ENCODE measurements at regions not wholly inside any gene's neighbourhood (a gene's known extent, or its start where the extent isn't known, plus 50 kb on each side); places are given as distances from the start of the nearest gene placed in this dataset.
"Not testable (repeated sequence)": the region's sequence is repeated elsewhere in the genome, so short reads cannot be mapped to it uniquely, and the experiment has no call there.

DNA sequence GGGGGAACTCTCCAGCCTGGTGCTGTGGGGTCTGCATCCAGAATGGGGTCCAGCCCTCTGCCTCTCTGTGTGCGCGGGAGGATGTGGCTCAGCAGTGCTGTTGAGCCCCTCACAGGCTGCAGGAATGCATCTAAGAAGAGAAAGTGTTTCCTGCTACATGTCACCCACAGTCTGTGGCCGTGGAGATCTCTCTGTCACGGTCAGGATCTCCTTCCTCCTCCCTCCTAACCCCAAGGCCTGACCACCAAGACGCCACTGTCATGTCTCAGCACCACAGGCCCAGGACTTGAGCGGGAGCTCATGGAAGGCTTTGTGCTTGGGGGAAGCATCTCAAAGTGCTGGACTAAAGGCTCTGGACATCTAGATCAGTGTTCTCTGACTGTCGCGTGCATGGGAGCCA lies 90.1 kb downstream of the SREK1 start:
- no peak for DNase-seq

DNA sequence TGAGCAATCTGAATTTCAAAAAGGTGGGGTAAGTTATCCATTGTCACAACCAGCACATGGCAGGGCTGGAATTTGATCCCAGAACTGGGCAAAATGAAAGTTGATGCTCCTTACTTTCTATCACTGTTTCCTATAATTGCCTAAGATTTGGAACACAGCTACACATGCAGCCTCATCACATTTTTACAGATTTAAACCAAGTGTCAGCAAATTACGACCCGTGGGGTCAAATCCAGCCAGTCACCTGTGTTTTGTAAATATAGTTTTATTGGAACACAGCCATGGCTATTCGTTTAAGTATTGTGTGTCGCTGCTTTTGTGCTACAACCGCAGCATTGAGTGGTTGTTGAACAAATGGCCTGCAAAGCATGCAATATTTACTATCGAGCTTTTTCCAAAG lies 94.3 kb downstream of the SREK1 start:
- DNase-seq, result no peak

DNA sequence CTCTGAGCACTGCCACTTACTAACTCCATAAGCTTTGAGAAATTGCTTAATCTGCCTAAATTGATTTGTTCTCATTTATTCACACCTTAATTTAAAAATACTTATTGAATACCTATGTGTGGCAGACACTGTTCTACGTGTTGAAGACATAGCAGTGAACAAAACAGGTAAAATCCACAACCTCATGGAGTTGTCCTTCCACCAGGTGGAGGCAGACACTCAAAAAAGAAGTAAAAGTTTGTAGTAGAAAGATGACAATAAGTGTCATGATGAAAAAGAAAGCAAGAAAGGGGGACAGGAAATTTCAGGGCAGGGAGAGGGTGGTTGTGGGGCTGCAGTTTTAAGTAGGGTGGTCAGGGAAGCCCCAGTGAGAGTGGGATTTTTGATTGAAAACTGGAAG lies 94.9 kb downstream of the SREK1 start:
- peak; percentile 14 for DNase-seq

DNA sequence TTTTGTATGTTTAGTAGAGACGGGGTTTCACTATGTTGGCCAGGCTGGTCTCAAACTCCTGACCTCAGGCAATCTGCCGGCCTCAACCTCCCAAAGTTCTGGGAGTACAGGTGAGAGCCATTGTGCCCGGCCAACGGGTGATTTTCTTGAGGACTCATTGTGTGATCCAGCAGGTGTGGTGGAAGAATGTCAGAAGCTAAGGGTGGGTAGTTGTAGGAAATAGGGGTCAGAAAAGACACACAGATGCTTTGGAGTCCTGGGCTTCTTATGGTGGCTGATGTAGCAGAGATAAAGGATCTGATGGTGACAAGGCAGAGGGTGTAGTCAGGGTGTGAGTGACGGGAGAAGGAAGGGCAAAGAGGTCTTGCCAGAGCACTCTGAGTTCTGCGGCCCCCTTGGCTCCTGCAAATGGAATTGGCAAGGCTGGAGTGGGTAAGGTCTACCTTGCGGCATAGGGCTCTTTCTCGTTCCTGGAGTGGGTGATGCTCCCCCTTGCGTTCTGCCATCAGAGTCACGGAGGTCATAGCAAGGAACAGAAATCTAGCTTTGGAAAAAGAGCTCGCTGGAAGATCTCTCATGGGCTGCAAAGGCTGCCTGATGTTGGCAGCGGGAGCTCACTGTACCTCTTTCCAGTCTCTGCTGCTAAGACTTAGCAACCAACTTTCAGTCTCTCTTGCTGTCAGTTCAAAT lies 97.2 kb downstream of the SREK1 start:
- DNase-seq, result no peak

DNA sequence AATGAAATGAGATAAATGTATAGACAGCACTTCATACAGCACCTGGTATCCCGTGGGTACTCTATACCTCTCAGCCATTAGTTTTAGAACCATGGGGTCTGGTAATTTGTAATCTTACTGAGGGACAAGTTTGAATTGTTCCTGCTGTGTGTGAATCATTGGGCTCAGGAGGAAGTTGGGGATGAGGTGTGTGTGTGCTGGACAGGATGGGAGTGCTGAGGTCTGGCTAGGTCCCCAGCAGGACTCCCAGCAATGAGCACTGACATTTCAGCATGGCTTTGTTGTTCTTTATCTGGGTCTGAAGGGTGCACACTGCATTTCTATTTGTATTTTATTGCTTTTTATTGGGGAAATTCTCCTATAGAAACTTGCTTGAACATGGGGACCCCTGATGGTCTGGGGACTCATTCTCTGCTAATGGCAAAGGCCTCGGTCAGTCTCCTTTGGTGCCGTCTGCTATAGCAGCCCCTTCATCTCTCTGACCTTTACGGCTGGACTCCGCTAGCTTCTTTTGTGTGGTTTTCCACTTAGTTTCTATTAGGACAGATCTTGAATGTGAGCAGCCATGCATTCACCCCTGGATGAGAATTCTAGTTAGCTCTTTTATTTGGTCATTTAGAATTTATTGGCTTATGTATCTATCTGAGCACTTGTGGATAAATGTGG lies 98.1 kb downstream of the SREK1 start:
- no peak for DNase-seq

DNA sequence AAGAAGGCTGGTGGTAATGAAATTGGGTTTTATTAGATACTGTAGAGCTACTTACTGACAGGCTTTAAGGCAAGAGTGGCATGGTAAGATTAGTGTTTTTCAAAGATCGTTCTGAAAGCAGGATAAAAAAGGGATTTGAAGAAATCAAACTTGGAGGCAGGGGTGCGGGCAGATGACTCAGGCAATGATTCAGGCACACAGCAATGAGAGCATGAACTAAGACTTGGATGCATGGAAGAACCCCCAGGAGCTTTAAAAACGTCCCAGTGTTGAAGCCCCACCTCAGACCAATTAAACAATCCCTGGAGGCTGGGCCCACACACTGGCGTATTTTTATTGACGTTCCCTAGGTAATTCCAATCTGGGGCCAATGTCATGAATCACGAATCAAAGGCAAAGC lies 102.5 kb downstream of the SREK1 start:
- DNase-seq, result no peak

DNA sequence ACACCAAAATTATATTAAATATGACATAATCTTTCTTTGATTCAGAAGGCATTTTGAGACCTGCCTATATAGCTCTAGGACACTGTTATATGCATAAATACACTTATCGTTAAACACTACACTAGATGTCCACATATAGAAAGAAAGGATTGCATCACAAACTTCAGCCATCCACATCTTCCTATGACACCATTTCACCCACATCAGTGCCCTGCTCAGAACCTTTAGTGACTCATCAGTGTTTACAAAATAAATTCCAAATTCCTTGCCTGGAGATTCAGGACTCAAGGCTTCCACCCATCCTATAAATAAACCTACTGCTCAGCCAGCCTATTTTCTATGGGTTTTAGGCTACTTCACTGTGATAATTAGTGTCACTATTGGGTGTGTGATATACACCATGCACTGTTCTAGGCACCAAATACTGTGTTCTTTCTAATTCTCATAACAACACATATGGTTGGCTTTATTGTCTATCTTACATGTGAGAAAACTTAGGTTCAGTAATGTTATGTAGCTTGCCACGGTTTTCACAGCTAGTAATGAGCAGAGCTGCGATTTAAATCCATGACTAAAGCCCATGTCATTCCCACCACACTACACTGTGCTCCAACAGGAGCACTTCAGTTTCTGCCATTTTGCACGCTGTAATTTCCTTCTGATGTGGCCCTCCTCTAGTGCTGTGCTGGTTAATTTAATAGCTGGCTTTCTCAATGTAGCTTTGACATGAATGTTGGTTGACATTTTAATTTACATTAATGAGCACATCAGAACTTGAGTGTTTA lies 103.3 kb downstream of the SREK1 start:
- DNase-seq, result no peak

DNA sequence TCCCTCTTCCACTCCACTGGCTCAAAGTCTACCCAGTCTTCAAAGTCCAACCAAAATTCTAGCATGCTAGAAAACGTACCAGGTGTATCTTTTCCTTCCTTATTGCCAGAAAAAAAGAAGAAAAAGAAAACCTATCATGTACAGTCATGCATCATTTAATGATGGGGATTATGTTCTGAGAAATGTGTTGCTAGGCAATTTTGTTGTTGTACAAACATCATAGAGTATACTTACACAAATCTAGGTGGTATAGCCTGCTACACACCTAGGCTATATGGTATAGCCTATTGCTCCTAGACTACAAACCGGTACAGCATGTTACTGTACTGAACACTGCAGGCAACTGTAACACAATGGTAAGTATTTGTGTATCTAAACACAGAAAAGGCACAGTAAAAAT lies 104.8 kb downstream of the SREK1 start:
- DNase-seq, result no peak

DNA sequence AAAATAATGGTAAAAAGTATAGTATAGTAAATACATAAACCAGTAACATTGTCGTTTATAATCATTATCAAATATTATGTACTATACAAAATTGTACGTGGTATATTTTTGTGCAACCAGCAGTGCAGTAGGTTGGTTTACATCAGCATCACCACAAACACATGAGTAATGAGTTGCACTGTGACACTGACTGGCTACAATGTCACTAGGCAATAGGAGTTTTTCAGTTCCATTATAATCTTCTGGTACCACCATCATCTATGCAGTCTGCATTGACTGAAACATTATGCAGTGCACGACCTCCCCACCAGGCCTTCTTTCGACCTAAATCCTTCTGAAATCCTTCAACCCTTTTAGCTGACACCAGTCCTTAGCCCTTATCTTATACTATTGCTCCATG lies 105.8 kb downstream of the SREK1 start:
- DNase-seq, result no peak

DNA sequence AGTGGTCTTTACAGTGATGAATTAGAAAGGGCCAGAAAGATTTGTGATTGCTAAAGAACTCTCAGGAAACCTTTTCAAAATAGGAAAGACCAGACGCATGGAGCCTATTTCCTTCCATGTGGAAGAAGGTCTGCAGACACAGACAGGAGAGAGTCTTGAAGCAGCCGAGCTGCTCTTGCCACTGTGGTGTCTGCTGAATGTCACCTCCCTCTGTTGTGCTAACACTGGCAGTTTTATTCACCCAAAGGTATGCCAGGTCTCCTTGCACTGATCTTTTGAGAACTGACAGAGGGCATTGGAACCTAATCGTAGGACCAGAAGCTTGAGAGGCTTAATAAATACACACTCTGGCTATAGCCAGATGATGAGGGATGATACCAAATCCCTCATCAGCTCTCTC lies 108.7 kb downstream of the SREK1 start:
- DNase-seq, result no peak

DNA sequence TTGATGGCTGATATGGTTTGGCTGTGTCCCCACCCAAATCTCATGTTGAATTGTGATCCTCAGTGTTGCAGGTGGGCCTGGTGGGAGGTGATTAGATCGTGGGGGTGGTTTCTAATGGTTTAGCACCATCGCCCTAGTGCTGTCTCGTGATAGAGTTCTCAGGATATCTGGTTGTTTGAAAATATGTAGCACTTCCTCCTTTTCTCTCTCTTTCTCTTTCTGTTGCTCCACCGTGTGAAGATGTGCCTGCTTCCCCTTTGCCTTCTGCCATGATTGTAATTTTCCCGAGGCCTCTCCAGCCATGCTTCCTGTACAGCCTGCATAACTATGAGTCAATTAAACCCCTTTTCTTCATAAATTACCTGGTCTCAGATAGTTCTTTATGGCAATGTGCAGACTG lies 111.6 kb downstream of the SREK1 start:
- DNase-seq, result no peak

DNA sequence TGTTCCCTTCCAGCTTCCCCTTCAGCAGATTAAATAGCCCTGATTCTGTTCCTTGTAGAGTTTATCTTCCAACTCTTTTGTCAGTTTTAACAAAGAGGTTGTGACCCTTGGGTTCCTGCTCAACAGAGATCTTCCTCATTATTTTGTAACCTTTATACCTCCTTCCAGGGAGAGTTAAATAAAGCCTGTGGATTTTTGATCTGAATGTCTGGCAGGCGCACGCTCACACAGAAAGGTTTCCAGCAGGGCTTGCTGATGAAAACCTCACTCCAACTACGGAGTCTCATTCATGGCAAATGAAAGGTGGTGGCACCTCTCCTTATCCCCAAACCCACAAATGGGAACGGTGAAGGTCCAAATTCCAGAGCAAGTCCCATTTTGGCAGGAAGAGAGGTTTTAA lies 129.0 kb downstream of the SREK1 start:
- no peak for DNase-seq

DNA sequence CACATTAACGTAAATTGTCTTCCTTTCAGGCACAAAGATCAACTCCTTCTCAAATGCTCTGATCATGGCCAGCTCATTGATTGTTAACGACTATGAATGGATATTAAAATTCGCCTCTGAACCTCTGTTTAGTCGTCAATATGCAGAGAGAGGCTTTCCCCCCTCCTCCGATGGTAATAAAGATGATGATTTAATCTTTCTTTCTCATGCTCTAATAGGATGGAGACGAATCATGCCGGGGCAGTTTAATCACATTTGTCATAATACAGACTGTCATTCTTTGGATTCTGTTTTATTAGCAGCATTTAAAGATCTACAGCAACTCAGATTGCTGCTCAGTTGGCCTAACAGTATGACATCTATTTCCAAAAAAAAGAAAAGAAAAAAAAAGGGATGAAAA lies 132.9 kb downstream of the SREK1 start:
- DNase-seq, result no peak

DNA sequence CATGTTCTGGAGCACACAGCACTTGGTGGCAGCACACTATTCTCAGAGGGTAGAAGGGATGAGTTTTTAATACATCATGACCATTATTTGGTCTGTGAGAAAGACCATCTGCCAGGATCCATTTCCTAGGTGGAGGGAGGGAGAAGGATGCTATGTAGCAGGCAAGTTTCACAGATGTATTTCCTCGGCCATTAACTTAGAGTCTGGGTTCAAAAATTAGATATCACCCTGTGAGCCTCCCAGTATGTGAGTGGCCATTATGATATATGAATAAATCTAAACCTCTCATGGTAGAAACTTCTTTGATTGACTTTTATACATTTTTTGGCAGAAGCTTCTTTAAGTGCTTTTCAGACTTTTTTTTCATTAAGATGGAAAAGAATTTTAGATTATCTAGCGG lies 133.9 kb downstream of the SREK1 start:
- DNase-seq, result no peak

DNA sequence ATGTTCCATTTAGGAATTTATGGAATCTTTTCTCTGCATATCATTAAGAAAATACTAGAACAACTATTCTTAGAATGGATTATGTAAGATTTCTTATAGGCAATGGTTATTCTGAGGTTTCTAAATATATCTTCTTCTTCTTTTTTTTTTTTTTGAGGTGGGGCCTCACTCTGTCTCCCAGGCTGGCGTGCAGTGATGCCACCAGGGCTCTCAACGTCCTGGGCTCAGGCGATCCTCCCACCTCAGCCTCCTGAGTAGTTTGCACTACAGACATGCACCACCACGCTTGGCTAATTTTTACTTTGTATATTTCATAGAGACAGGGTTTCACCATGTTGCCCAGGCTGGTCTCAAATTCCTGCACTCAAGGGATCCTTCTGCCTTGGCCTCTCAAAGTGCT lies 137.2 kb downstream of the SREK1 start:
- no peak for DNase-seq

DNA sequence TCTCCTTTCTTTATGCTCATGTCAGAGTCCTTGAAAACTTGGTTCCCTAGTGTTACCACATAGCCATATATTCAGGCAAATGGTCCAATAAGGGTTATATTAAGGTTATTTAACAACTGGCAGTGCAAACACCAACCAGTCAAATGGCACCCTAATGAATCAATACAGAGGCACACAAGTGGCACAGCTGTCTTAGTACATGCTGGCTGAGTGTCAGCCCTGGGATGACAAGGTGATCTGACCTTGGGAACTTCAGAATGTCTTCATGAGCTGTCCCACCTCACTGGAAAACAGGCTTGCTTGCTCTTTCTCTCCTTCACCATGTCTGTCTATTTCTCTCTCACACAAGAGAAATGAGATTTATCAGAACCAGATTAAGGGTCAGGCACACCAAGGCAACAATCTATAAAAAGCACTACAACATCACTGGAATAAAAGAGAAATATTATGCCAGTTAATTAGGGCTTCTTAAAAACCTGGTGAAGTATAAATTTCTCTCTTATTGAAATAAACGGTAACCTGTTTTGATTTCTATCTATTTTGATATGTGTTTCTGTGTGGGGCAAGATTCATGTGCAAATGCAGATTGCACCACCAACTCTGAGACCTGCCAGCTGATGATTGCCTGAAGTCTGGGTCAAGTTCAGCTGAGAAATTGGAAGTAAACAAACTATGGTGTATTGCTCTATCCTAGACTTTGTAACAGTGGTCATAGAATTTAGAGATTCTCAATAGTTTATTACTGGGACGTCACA lies 140.7 kb downstream of the SREK1 start:
- no peak for DNase-seq

DNA sequence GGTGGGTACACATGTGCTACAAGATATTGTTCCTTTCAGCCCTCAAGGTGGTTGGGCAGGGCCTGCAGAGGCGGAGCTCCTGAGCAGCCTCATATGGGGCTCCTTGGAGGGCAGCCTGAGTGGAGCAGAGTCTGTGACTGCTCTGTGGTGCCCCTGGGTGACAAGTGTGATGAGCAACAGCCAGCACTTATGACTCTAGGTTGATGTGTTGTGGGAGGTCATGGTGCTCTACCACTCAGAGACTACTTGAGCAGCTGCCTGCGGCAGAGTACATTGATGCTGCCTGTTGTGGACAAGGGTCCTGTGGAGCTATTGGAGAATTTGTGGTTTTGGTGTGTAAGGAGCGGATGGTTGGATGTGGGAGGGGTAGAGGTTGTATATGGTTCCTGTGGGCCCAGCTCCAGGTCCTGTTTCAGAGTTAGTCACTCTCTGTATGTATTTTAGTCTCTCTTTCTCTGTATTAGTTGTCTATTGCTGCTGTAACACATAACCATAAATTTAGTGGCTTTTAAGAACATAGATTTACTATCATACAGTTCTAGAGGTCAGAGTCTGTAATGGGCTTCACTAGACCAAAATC lies 141.3 kb downstream of the SREK1 start:
- DNase-seq, result no peak

DNA sequence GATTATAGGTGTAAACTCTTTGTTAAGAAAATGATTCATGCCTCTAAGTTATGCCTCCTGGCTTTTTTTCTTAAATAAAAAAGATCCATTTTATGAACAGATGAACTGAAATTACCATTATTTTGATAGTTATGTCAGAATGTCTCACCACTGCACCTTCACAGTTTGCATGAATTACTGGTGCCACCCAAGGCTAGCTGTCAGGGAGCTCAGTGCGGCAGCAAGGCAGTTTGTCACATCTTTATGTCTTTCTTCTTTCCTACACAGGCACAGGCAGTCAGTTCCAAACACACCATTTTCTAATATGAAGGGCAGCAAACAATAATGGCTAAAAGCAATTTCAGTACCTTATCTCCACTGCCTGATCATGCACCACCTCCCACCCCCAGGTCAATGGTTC lies 147.7 kb downstream of the SREK1 start:
- no peak for DNase-seq

DNA sequence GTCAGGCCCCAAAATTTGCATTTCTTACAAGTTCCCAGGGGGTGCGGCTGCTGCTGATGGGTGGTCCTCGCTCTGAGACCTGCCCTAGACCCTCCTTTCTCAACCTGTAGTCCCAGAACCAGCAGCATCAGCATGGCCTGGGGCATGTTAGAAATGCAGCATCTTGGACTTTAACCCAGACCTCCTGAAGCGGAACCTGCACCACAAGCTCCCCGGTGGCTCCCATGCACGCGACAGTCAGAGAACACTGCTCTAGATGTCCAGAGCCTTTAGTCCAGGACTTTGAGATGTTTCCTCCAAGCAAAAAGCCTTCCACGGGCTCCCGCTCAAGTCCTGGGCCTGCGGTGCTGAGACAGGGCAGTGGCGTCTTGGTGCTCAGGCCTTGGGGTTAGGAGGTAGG lies 149.8 kb downstream of the SREK1 start:
- DNase-seq, result not testable (repeated sequence)

DNA sequence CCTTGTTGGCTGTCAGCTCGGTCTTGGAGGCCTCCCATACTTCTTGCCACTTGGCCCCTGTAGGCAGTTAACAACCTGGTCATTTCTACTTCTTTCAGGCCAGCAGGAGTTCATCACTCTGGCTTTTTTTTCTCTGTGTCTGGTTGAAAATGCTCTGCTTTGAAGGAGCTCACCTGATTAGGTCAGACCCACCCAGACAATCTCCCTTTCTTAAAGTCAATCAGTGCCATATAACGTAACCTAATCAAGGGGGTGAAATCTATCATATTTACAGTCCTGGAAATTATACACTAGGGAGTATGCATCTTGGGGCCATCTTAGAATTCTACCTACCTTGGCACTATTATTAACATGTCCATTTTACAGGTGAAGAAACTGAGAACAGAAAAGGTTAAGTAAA lies 155.4 kb downstream of the SREK1 start:
- DNase-seq, result no peak

DNA sequence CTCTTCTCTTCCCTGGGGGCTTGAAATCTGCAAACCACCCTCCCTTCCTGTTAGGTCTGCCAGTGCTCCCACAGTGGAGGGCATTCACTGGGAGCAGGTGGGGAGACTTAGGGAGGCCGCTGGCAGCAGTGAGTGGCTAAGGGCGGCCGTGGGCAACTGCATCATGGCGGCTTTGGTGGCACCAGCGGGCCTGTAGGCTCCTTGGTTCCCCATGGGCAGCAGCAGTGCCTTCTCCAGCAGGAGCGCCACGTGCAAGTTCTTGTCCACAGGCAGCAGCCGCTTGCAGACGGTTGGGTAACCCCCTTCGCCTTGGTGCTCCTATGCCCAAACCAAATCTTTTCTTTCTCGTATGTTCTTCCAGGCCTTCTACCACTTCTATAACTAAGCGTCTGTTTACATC lies 158.2 kb downstream of the SREK1 start:
- DNase-seq, result no peak

DNA sequence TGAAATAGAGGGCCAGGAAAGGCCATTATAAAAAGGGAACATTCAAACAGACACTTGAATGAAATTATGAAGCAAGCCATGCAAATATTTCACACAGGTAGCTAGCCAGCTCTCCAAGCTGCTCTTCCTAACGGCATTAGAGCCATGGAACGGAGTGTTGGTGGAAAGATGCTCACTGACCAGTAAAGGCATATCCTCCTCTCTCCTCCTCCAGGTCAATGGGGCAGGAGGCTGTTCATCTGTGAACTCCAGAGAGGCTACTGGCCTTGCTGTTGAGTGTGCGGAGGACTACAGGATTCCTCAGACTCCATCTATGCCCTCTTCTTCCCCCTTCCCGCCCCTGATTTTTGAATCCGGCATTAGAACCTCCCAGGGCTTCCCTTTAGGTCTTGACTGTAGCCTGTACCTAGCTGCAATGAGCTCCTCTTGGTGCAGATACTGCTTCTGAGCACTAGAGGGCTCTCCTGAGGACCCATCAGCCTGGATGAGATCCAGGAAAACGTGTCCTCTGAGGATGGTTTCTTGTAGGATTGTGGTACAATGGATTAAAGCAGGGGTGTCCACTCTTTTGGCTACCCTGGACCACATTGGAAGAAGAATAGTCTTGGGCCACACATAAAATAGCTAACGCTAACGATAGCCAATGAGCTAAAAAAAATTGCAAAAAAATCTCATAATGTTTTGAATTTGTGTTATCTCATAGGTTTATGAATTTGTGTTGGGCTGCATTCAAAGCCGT lies 162.2 kb downstream of the SREK1 start:
- DNase-seq, result peak; percentile 66

Measured in RPMI8226 (cell line).